Lung (tissue), 11 donors: ENCODE measurements at regions not wholly inside any gene's neighbourhood (a gene's known extent, or its start where the extent isn't known, plus 50 kb on each side); places are given as distances from the start of the nearest gene placed in this dataset.

ENCODE experiments used
- ATAC-seq: fragments of 200-7000 bp; cut with Tn5 transposase; one replicate; pipeline ENCODE4 v1.9.1; 2020; ENCODE audit warnings: moderate number of reproducible peaks; ENCODE audit not compliant: insufficient read depth, low FRiP score
- DNase-seq, 3 donors: peaks; one replicate each; pipeline ENCODE4 v3.0.0-alpha.2; 2013 to 2017
- H3K27ac ChIP-seq, 2 donors: one replicate each; pipeline ENCODE4 v1.5.1; 2013; ENCODE audit warnings: mild to moderate bottlenecking in 2 of 2, moderate library complexity in 2 of 2, control low read depth in 1 of 2, inconsistent platforms in 1 of 2, low read depth in 1 of 2, low read length in 1 of 2
- H3K27me3 ChIP-seq, 3 donors: one replicate each; pipeline ENCODE4 v1.5.1; 2013; ENCODE audit warnings: low read length in 2 of 3; ENCODE audit not compliant: control insufficient read depth in 3 of 3, insufficient read depth in 3 of 3
- H3K36me3 ChIP-seq, 4 donors: one replicate each; pipeline ENCODE4 v1.5.1; 2013; ENCODE audit warnings: low read length in 4 of 4, mild to moderate bottlenecking in 1 of 4, moderate library complexity in 1 of 4; ENCODE audit not compliant: control insufficient read depth in 4 of 4, insufficient read depth in 4 of 4
- H3K4me1 ChIP-seq, 5 donors: one replicate each; pipeline ENCODE4 v1.5.1; 2013; ENCODE audit warnings: low read length in 5 of 5, mild to moderate bottlenecking in 2 of 5, moderate library complexity in 1 of 5; ENCODE audit not compliant: control insufficient read depth in 5 of 5, insufficient read depth in 5 of 5
- H3K4me3 ChIP-seq: one replicate; pipeline ENCODE4 v1.5.1; 2013; ENCODE audit warnings: mild to moderate bottlenecking, control low read depth, moderate library complexity
- H3K9ac ChIP-seq, 2 donors: one replicate each; pipeline ENCODE4 v1.5.1; 2013; ENCODE audit warnings: low read length in 2 of 2, control low read depth in 1 of 2; ENCODE audit not compliant: insufficient read depth in 1 of 2
- H3K9me3 ChIP-seq, 4 donors: one replicate each; pipeline ENCODE4 v1.5.1; 2013; ENCODE audit warnings: low read length in 3 of 4, mild to moderate bottlenecking in 1 of 4, moderate library complexity in 1 of 4; ENCODE audit not compliant: control insufficient read depth in 4 of 4, insufficient read depth in 3 of 4
- WGBS, 2 donors: extraction: QIAGEN DNeasy Blood & Tissue Kit; methylation state at CpG; one replicate each; pipeline ENCODE4 v1.1.7; 2013; 5-methylcytosine and 5-hydroxymethylcytosine counted together
- TF ChIP-seq, protein P1 (sequence below): IDR thresholded peaks from 2 replicates; pipeline ENCODE4 v1.5.1; 2012; ENCODE audit warnings: mild to moderate bottlenecking; ENCODE audit errors: control extremely low read depth, extremely low read depth
- donor health status: control.
- donor health status: control.
- donor health status: Bipolar disorder and iron deficiency.
- donor health status: healthy.
- donor health status: DM: yes; HTN: yes; CAD: no.

DNA sequence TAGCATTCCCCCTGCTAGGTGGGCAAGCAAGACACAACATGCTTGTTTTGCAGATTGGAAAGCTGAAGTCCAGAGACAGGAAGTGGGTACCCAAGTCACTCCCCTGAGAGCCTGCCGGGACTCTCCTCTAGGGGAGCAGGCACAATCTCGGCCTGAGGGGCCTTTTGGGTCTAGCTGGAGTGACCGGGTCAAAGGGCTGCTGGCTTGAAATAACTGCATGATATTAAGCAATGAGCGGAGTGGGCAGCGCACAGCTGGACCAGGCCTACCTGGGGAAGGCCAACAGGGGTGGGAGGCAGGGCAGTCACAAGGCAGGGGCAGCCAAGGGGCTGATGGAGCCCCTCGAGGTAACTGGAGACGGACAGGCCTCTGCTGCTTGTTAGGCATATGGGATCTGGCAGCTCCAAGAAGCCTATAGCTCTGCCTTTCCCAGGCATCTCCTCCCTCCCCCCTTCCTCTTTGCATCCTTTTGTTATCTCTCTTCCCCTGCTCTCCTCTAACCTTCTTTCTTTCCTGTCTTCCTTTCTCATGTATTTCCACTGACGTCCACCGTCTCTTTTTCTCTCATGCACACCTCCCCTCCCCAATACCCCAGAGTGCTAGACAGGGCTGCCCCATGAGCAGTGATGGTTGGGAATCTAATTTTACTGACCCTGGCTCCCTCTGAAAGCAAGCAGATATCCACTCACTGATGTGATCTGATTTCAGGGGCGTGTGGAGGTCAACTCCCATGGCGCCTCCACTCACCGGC, 237.5 kb downstream of the LOXHD1 start:
- TF ChIP-seq, protein P1, sequence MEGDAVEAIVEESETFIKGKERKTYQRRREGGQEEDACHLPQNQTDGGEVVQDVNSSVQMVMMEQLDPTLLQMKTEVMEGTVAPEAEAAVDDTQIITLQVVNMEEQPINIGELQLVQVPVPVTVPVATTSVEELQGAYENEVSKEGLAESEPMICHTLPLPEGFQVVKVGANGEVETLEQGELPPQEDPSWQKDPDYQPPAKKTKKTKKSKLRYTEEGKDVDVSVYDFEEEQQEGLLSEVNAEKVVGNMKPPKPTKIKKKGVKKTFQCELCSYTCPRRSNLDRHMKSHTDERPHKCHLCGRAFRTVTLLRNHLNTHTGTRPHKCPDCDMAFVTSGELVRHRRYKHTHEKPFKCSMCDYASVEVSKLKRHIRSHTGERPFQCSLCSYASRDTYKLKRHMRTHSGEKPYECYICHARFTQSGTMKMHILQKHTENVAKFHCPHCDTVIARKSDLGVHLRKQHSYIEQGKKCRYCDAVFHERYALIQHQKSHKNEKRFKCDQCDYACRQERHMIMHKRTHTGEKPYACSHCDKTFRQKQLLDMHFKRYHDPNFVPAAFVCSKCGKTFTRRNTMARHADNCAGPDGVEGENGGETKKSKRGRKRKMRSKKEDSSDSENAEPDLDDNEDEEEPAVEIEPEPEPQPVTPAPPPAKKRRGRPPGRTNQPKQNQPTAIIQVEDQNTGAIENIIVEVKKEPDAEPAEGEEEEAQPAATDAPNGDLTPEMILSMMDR, result no peak

GRCh38 chr18:46421973-46422551, 235.0 kb downstream of the LOXHD1 start:
- H3K4me1 ChIP-seq, result peaks cover 2 to 12% (median 10%) of the 10 kb centered on the region in 5 donors
- H3K4me3 ChIP-seq, result no peak overlapping the region
- peaks cover 0 to 2% (median 0%) of the 10 kb centered on the region in 4 donors for H3K9me3 ChIP-seq
- no peak for DNase-seq
- TF ChIP-seq, protein P1, result no peak
- H3K27ac ChIP-seq, result no peak overlapping the region
- H3K27me3 ChIP-seq, result no peaks in the 10 kb centered on the region
- ATAC-seq, result no peak
- peaks cover 0 to 3% (median 0%) of the 10 kb centered on the region in 4 donors for H3K36me3 ChIP-seq
- WGBS, 2 donors, result 68 to 79% methylated on average over 7 of the region's 7 CpGs
- H3K9ac ChIP-seq, result no peak overlapping the region

More for the DNA sequence above, 237.5 kb downstream of the LOXHD1 start:
- Histone ChIP-seq H3K9ac (no peak overlapping the region), H3K4me1 (peaks cover 2 to 16% (median 13%) of the 10 kb centered on the region in 5 donors), H3K27me3 (no peaks in the 10 kb centered on the region), H3K27ac (peak overlapping the region in 1 of 2 donors; percentile 72), H3K4me3 (no peak overlapping the region), H3K9me3 (peaks cover 0 to 2% (median 0%) of the 10 kb centered on the region in 4 donors), H3K36me3 (peaks cover 0 to 7% (median 1%) of the 10 kb centered on the region in 4 donors)
- DNase-seq (no peak), ATAC-seq (no peak)
- 79 to 86% methylated on average over 12 of the region's 12 CpGs for WGBS, 2 donors

- H3K36me3 ChIP-seq, result peaks cover 0 to 3% (median 0%) of the 10 kb centered on the region in 4 donors
- H3K4me1 ChIP-seq, result peaks cover 2 to 12% (median 10%) of the 10 kb centered on the region in 5 donors
- H3K9ac ChIP-seq, result no peak overlapping the region
- WGBS, 2 donors, result 93 to 98% methylated on average over 4 of the region's 4 CpGs
- no peak overlapping the region for H3K4me3 ChIP-seq
- DNase-seq, result no peak
- H3K27me3 ChIP-seq, result no peaks in the 10 kb centered on the region
- peaks cover 0 to 2% (median 0%) of the 10 kb centered on the region in 4 donors for H3K9me3 ChIP-seq
- ATAC-seq, result no peak
- TF ChIP-seq, protein P1, result no peak
- no peak overlapping the region for H3K27ac ChIP-seq
Observed at GRCh38 chr18:46422552-46423055, 234.4 kb downstream of the LOXHD1 start.
